ENCODE measurements at regions not wholly inside any gene's neighbourhood (a gene's known extent, or its start where the extent isn't known, plus 50 kb on each side); places are given as distances from the start of the nearest gene placed in this dataset.

GRCh38 chr6:165986914-165987482, 180.7 kb downstream of the TBXT start:
- Histone ChIP-seq H3K9ac (ENCODE audit: low read length in 2 of 2) (peak overlapping the region; percentile 80 to 89), H3K4me1 (ENCODE audit: control insufficient read depth, insufficient read depth, low read length) (peaks cover 20% of the 10 kb centered on the region), H3K4me3 (ENCODE audit: low read length in 2 of 2) (peak overlapping the region; percentile 89 to 90), H3K27ac (ENCODE audit: low read length) (peak overlapping the region; percentile 76), H3K9me3 (ENCODE audit: control insufficient read depth in 2 of 2, low read length in 2 of 2) (no peaks in the 10 kb centered on the region), H3K27me3 (ENCODE audit: control insufficient read depth in 1 of 2, insufficient read depth in 2 of 2, low read length in 2 of 2) (peaks cover 8 to 17% of the 10 kb centered on the region in 2 donors), H3K36me3 (ENCODE audit: control insufficient read depth in 2 of 2, insufficient read depth in 2 of 2, low read length in 2 of 2) (no peaks in the 10 kb centered on the region)

- Histone ChIP-seq H3K4me1 (ENCODE audit: control insufficient read depth, insufficient read depth, low read length) (peaks cover 20% of the 10 kb centered on the region), H3K4me3 (ENCODE audit: low read length in 2 of 2) (peak overlapping the region; percentile 89 to 90), H3K27ac (ENCODE audit: low read length) (peak overlapping the region; percentile 76), H3K27me3 (ENCODE audit: control insufficient read depth in 1 of 2, insufficient read depth in 2 of 2, low read length in 2 of 2) (peaks cover 8 to 17% of the 10 kb centered on the region in 2 donors), H3K9ac (ENCODE audit: low read length in 2 of 2) (peak overlapping the region; percentile 80 to 89), H3K9me3 (ENCODE audit: control insufficient read depth in 2 of 2, low read length in 2 of 2) (no peaks in the 10 kb centered on the region), H3K36me3 (ENCODE audit: control insufficient read depth in 2 of 2, insufficient read depth in 2 of 2, low read length in 2 of 2) (no peaks in the 10 kb centered on the region)
Observed at GRCh38 chr6:165986311-165986913, 181.2 kb downstream of the TBXT start.

DNA sequence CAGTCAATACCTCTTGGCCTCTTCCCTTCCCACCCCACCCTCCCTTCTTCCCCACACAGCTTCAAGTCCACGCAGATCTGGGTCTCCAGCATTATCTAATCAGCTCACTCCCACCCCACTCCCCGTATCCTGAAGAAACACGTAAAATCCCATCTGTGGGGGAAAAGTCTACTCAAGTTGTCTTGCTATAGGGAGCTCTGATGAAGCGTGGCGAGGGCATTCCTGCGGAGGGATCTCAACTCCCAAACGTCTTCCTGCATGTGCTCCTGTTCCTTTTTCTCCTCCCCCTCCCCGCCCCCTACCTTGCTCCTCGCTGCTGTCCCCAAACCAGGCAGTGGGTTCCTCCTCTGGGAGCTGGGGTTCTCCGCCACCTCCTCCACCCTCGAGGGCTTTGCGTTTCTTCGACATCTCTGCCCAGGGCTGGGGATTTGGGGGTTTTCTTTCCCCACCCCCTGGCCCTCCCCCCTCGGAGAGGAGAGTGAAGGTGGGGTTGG, 181.8 kb downstream of the TBXT start:
- H3K9me3 ChIP-seq (ENCODE audit: control insufficient read depth in 2 of 2, low read length in 2 of 2) = no peaks in the 10 kb centered on the region
- no peaks in the 10 kb centered on the region for H3K36me3 ChIP-seq (ENCODE audit: control insufficient read depth in 2 of 2, insufficient read depth in 2 of 2, low read length in 2 of 2)
- peaks cover 20% of the 10 kb centered on the region for H3K4me1 ChIP-seq (ENCODE audit: control insufficient read depth, insufficient read depth, low read length)
- peak overlapping the region; percentile 89 to 90 for H3K4me3 ChIP-seq (ENCODE audit: low read length in 2 of 2)
- H3K27me3 ChIP-seq (ENCODE audit: control insufficient read depth in 1 of 2, insufficient read depth in 2 of 2, low read length in 2 of 2) = peaks cover 8 to 17% of the 10 kb centered on the region in 2 donors
- peak overlapping the region; percentile 76 for H3K27ac ChIP-seq (ENCODE audit: low read length)
- H3K9ac ChIP-seq (ENCODE audit: low read length in 2 of 2) = peak overlapping the region in 1 of 2 donors; percentile 80

- peak overlapping the region; percentile 28 to 89 for H3K4me3 ChIP-seq (ENCODE audit: low read length in 2 of 2)
- peaks cover 8 to 17% of the 10 kb centered on the region in 2 donors for H3K27me3 ChIP-seq (ENCODE audit: control insufficient read depth in 1 of 2, insufficient read depth in 2 of 2, low read length in 2 of 2)
- no peaks in the 10 kb centered on the region for H3K36me3 ChIP-seq (ENCODE audit: control insufficient read depth in 2 of 2, insufficient read depth in 2 of 2, low read length in 2 of 2)
- H3K9me3 ChIP-seq (ENCODE audit: control insufficient read depth in 2 of 2, low read length in 2 of 2) = no peaks in the 10 kb centered on the region
- no peak overlapping the region for H3K9ac ChIP-seq (ENCODE audit: low read length in 2 of 2)
- H3K4me1 ChIP-seq (ENCODE audit: control insufficient read depth, insufficient read depth, low read length) = peaks cover 20% of the 10 kb centered on the region
- H3K27ac ChIP-seq (ENCODE audit: low read length) = no peak overlapping the region
Observed at GRCh38 chr6:165985281-165985805, 182.3 kb downstream of the TBXT start.

DNA sequence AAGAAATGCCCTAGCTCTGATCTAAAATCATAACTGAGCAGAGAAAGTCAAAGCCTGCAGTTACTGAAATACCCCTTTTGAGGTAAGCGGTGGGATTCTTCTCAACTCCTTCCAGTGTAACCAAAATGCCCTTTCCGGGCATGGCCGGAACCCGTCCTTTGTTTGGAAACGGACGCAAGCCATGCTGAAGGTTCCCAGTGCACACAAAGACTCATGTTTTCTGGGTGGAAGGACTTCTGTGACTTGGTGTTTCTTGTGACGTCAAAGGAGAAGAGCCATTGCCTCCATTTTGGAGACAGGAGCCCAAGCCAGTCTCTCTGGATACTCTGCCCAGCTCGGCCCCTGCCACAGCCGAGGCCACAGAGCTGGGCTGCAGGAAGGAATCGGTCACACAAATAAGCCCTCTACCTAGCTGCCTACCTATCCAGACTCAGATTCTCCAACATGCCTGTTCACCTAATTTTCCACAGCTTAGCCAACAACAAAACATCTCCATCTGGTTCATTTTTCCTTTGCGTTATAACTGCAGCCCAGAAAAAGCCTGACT, 182.8 kb downstream of the TBXT start:
- Histone ChIP-seq H3K4me3 (ENCODE audit: low read length in 2 of 2) (peak overlapping the region in 1 of 2 donors; percentile 89), H3K9ac (ENCODE audit: low read length in 2 of 2) (no peak overlapping the region), H3K27ac (ENCODE audit: low read length) (no peak overlapping the region), H3K4me1 (ENCODE audit: control insufficient read depth, insufficient read depth, low read length) (peaks cover 20% of the 10 kb centered on the region), H3K36me3 (ENCODE audit: control insufficient read depth in 2 of 2, insufficient read depth in 2 of 2, low read length in 2 of 2) (no peaks in the 10 kb centered on the region), H3K27me3 (ENCODE audit: control insufficient read depth in 1 of 2, insufficient read depth in 2 of 2, low read length in 2 of 2) (peaks cover 5 to 17% of the 10 kb centered on the region in 2 donors), H3K9me3 (ENCODE audit: control insufficient read depth in 2 of 2, low read length in 2 of 2) (no peaks in the 10 kb centered on the region)

DNA sequence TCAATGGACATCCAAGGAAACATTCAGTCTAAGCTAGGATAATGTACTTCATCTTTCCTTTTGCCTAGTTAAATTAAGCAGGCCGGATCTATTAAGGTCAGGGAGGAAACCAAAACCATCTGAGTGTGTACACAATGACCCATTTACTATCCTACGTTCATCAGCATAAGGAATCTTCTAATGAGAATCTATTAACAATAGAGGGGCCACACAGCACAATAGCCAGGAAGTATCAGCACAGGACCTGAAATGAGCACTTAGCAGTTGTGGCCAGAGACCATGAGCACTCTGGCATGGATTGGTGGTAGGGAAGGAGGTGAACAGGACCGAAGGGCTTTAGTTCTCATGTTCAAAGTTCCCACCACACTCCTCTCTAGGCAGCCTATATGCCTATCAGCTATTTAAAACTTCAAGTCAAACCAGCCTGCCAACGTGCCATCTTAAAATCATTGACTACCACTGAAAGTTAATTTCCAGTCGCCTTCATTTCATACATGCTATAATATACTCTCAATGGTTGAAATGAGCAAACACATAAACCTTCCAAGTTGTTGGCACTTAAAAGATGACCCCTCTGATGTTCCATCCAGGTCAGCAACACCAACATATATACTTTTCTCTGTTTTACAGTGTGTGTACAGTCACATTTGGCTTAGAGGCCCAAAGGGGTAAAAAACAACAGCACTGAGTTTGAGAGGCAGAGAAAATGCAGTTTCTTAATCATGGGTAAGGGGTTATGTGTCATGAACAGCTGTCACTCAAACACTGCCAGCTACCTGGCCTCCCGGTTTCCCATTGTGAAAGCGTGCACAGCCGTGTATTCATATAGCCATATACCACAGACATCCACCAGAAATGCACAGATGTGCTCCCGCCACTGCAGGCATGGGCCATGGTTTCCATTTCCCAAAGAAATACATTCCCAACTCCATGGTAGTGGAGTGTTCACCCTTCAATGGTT, 184.3 kb downstream of the TBXT start:
- H3K36me3 ChIP-seq (ENCODE audit: control insufficient read depth in 2 of 2, insufficient read depth in 2 of 2, low read length in 2 of 2) = no peaks in the 10 kb centered on the region

GRCh38 chr6:165978476-165978875, 189.2 kb downstream of the TBXT start:
- no peaks in the 10 kb centered on the region for H3K9me3 ChIP-seq (ENCODE audit: control insufficient read depth in 2 of 2, low read length in 2 of 2)
- H3K27me3 ChIP-seq (ENCODE audit: control insufficient read depth in 1 of 2, insufficient read depth in 2 of 2, low read length in 2 of 2) = no peaks in the 10 kb centered on the region
- H3K27ac ChIP-seq (ENCODE audit: low read length) = no peak overlapping the region

More for the DNA sequence above, 184.3 kb downstream of the TBXT start:
- Histone ChIP-seq H3K27ac (ENCODE audit: low read length) (no peak overlapping the region), H3K9me3 (ENCODE audit: control insufficient read depth in 2 of 2, low read length in 2 of 2) (no peaks in the 10 kb centered on the region), H3K4me3 (ENCODE audit: low read length in 2 of 2) (no peak overlapping the region), H3K4me1 (ENCODE audit: control insufficient read depth, insufficient read depth, low read length) (peaks cover 10% of the 10 kb centered on the region), H3K27me3 (ENCODE audit: control insufficient read depth in 1 of 2, insufficient read depth in 2 of 2, low read length in 2 of 2) (peaks cover 0 to 5% of the 10 kb centered on the region in 2 donors), H3K9ac (ENCODE audit: low read length in 2 of 2) (no peak overlapping the region)

DNA sequence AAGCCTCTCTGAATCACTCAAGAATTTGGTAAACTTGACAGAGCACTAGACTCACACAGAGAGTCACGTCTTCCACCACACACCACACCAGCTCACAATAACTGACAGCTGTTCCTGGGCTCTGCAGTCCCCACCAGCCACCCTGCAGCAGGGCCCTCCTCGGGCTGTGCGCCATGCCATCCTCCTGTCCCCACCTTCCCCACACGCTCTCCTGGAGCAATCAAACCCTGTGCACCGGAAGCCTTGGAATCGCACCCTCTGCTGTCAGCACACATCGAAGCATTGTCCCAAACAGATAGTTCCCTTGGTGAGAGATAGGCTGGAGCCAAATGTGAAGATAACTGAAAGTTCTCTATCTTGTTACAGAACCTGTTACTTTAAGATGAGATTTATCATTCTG, 191.0 kb downstream of the TBXT start:
- Histone ChIP-seq H3K4me3 (ENCODE audit: low read length in 2 of 2) (no peak overlapping the region), H3K9ac (ENCODE audit: low read length in 2 of 2) (no peak overlapping the region), H3K36me3 (ENCODE audit: control insufficient read depth in 2 of 2, insufficient read depth in 2 of 2, low read length in 2 of 2) (peaks cover 0 to 2% of the 10 kb centered on the region in 2 donors), H3K27me3 (ENCODE audit: control insufficient read depth in 1 of 2, insufficient read depth in 2 of 2, low read length in 2 of 2) (no peaks in the 10 kb centered on the region), H3K27ac (ENCODE audit: low read length) (no peak overlapping the region), H3K4me1 (ENCODE audit: control insufficient read depth, insufficient read depth, low read length) (no peaks in the 10 kb centered on the region), H3K9me3 (ENCODE audit: control insufficient read depth in 2 of 2, low read length in 2 of 2) (no peaks in the 10 kb centered on the region)

More at GRCh38 chr6:165978476-165978875, 189.2 kb downstream of the TBXT start:
- Histone ChIP-seq H3K9ac (ENCODE audit: low read length in 2 of 2) (no peak overlapping the region), H3K4me3 (ENCODE audit: low read length in 2 of 2) (no peak overlapping the region), H3K36me3 (ENCODE audit: control insufficient read depth in 2 of 2, insufficient read depth in 2 of 2, low read length in 2 of 2) (peaks cover 0 to 2% of the 10 kb centered on the region in 2 donors), H3K4me1 (ENCODE audit: control insufficient read depth, insufficient read depth, low read length) (no peaks in the 10 kb centered on the region)

DNA sequence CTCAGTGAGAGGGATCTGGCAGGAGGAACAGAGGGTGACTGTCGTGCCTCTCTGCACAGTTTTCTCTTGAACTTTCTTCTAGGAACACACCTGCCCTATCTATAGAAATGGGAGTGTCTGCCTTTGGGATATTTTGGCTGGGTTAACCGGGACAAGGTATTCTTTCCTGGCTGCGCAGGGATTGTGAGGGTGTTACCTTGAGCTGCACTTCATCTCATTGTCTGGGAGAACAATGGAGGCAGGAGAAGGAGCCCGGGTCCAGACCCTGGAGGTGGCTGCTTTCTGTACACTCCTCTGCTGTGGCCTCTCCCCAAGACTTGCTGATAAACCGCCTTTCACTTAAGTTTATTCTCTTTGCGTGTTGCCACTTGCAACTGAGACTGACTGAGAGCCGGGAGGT, 192.8 kb downstream of the TBXT start:
- Histone ChIP-seq H3K9me3 (ENCODE audit: control insufficient read depth in 2 of 2, low read length in 2 of 2) (no peaks in the 10 kb centered on the region), H3K27ac (ENCODE audit: low read length) (no peak overlapping the region), H3K27me3 (ENCODE audit: control insufficient read depth in 1 of 2, insufficient read depth in 2 of 2, low read length in 2 of 2) (no peaks in the 10 kb centered on the region), H3K4me1 (ENCODE audit: control insufficient read depth, insufficient read depth, low read length) (no peaks in the 10 kb centered on the region), H3K36me3 (ENCODE audit: control insufficient read depth in 2 of 2, insufficient read depth in 2 of 2, low read length in 2 of 2) (peaks cover 0 to 2% of the 10 kb centered on the region in 2 donors), H3K4me3 (ENCODE audit: low read length in 2 of 2) (no peak overlapping the region), H3K9ac (ENCODE audit: low read length in 2 of 2) (no peak overlapping the region)

DNA sequence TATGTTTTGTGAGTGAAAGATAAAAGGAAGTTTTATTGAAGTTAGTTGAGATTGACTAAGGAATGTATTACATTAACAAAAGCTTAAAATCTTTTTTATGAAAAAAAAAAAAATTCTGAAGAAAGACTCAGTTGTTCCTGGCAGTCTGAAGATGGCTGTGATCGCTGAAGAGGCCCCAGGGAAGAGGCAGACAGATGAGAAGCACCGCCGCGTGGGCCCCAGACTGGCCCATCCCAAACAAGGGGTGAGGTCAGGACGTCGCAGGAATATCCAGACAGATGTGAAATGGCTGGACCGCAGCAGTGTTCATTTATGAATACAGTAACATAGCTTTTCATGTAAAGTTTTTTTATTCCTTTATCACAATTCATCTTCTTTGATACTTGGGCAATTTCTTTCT, 194.2 kb downstream of the TBXT start:
- H3K27me3 ChIP-seq (ENCODE audit: control insufficient read depth in 1 of 2, insufficient read depth in 2 of 2, low read length in 2 of 2) = no peaks in the 10 kb centered on the region

More for the DNA sequence above, 194.2 kb downstream of the TBXT start:
- Histone ChIP-seq H3K36me3 (ENCODE audit: control insufficient read depth in 2 of 2, insufficient read depth in 2 of 2, low read length in 2 of 2) (peaks cover 0 to 2% of the 10 kb centered on the region in 2 donors), H3K4me3 (ENCODE audit: low read length in 2 of 2) (no peak overlapping the region), H3K4me1 (ENCODE audit: control insufficient read depth, insufficient read depth, low read length) (no peaks in the 10 kb centered on the region), H3K9ac (ENCODE audit: low read length in 2 of 2) (no peak overlapping the region), H3K9me3 (ENCODE audit: control insufficient read depth in 2 of 2, low read length in 2 of 2) (no peaks in the 10 kb centered on the region), H3K27ac (ENCODE audit: low read length) (no peak overlapping the region)

Data from stomach smooth muscle (tissue), 2 donors.